Mucosa of descending colon (tissue), 3 donors: ENCODE measurements at regions not wholly inside any gene's neighbourhood (a gene's known extent, or its start where the extent isn't known, plus 50 kb on each side); places are given as distances from the start of the nearest gene placed in this dataset.

Experiments used
- ATAC-seq: fragments of 200-7000 bp; cut with Tn5 transposase; one replicate; pipeline ENCODE4 v1.9.1; 2020; ENCODE audit warnings: mild to moderate bottlenecking, moderate library complexity
- DNase-seq, 3 donors: peaks; one replicate each; pipeline ENCODE4 v3.0.0-alpha.2; 2020
- H3K36me3 ChIP-seq: fragments of 200-600 bp; one replicate; pipeline ENCODE4 v1.8.0; 2021; ENCODE audit warnings: low read depth, mild to moderate bottlenecking
- H3K4me1 ChIP-seq: fragments of 200-600 bp; one replicate; pipeline ENCODE4 v1.8.0; 2021; ENCODE audit warnings: low read depth, mild to moderate bottlenecking
- H3K4me3 ChIP-seq: fragments of 200-600 bp; one replicate; pipeline ENCODE4 v1.8.0; 2021; ENCODE audit warnings: mild to moderate bottlenecking
- H3K9me3 ChIP-seq: fragments of 200-600 bp; one replicate; pipeline ENCODE4 v1.8.0; 2021; ENCODE audit warnings: mild to moderate bottlenecking
- intact Hi-C, 2 donors: fragments of 100-400 bp; cut with DNase I in 1 of 2; cut with micrococcal nuclease in 1 of 2; formaldehyde crosslinking; loops; one replicate each; pipeline versions ENCODE4 v1.11.0 to v1.11.1; 2022; cut with DNase I, micrococcal nuclease
- TF ChIP-seq, protein P1 (sequence below): fragments of 200-600 bp; IDR thresholded peaks from one replicate; pipeline ENCODE4 v1.8.0; 2022; ENCODE audit warnings: antibody characterized with exemption, mild to moderate bottlenecking
- donor health status: DM: no; HTN: no; CAD: no; lungs with moderate emphysema.
- donor health status: DM: no; HTN: no; CAD: no.
- donor health status: DM: no; HTN: yes; CAD: no.

DNA sequence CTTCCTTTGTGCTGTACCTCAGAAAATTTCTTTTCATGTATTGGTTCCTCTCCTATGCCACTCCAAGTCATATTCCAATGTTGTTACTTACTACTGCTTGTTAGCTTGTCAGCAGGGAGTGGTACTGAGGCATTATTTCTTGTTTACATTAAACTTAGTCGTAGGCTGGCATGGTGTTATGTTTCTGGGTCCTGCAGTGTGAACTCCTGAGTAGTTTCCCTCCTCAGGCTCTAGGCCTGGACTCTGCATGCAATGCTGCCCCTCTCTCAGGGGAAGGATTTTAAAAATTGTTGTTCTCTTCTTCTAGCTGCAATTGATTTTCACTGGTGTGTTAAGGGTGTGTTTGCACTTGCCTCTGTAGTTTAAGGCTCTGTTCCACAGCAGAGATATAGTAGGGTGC is 671.6 kb downstream of the PLCL1 start:
- ATAC-seq = peak; percentile 27

DNA sequence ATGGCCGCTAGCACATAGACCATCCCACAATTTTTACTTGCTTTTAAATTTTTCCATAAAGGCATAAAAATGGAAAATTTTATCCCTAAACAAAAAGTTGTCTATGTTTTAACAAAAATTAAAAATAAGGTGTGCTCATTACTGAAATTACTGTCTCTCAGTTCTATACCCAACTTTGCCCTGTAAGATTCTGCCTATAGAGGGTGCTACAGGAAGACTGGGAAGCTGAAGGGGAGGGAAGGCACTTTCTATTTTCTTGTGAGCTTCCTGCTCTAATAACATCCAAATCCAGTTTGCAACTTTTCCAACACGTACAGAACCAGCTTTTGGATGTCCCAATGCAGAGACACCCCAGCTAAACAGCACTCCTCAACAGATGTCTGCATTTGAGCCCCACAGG is 666.9 kb downstream of the PLCL1 start:
- Histone ChIP-seq H3K36me3 (no peaks in the 10 kb centered on the region), H3K4me1 (no peaks in the 10 kb centered on the region), H3K4me3 (no peak overlapping the region), H3K9me3 (no peaks in the 10 kb centered on the region)
- peak; percentile 54 for ATAC-seq
- intact Hi-C loops = no loop called here
- TF ChIP-seq, protein P1, sequence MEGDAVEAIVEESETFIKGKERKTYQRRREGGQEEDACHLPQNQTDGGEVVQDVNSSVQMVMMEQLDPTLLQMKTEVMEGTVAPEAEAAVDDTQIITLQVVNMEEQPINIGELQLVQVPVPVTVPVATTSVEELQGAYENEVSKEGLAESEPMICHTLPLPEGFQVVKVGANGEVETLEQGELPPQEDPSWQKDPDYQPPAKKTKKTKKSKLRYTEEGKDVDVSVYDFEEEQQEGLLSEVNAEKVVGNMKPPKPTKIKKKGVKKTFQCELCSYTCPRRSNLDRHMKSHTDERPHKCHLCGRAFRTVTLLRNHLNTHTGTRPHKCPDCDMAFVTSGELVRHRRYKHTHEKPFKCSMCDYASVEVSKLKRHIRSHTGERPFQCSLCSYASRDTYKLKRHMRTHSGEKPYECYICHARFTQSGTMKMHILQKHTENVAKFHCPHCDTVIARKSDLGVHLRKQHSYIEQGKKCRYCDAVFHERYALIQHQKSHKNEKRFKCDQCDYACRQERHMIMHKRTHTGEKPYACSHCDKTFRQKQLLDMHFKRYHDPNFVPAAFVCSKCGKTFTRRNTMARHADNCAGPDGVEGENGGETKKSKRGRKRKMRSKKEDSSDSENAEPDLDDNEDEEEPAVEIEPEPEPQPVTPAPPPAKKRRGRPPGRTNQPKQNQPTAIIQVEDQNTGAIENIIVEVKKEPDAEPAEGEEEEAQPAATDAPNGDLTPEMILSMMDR = peak; percentile 12
- no peak for DNase-seq

More for the DNA sequence above, 671.6 kb downstream of the PLCL1 start:
- no peak for DNase-seq
- Histone ChIP-seq H3K4me1 (no peaks in the 10 kb centered on the region), H3K4me3 (no peak overlapping the region), H3K36me3 (no peaks in the 10 kb centered on the region), H3K9me3 (no peaks in the 10 kb centered on the region)
- intact Hi-C loops = no loop called here
- TF ChIP-seq, protein P1 = no peak

DNA sequence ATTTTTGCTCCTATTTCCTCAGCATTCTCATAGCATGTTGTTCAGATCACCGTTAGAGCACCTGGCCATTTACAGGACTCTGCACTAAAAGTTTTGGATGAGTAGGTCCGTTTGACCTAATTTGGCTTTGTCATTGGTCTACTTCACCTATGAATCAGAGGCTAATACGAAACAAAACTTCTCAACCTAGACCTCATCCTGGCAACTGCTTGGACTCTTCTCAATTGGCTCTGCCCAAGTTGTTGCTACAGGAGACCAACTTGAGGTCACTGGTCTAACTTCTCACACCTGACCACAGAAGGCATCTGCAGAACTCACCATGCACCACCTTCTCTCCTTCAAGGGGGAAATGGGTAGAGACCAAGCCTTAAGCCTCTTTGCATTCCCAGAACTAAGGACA is 663.7 kb downstream of the PLCL1 start:
- no peaks in the 10 kb centered on the region for H3K9me3 ChIP-seq
- intact Hi-C loops = no loop called here
- no peak overlapping the region for H3K4me3 ChIP-seq
- ATAC-seq (no peak), DNase-seq (no peak)
- TF ChIP-seq, protein P1 = no peak
- no peaks in the 10 kb centered on the region for H3K36me3 ChIP-seq
- no peaks in the 10 kb centered on the region for H3K4me1 ChIP-seq

DNA sequence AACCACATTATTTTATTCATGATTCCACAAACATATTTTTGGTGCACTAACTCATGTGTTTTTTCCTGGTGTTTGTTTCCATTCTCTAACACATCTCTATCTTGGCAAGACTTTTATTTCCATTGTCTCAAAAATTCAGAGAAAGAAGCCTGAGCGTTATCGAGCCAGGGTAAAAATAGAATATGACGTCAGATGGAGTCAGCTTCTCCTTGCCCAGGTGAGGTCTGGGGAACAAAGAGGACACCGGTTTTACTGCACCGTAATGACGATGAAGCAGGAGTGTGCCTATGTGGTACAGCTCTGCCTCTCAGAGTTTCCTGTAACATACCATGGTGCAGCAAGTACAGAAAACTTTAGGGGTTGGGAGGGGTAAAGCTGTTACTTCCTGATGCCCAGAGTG is 661.6 kb downstream of the PLCL1 start:
- intact Hi-C loops = no loop called here
- Histone ChIP-seq H3K9me3 (no peaks in the 10 kb centered on the region), H3K36me3 (no peaks in the 10 kb centered on the region), H3K4me3 (no peak overlapping the region), H3K4me1 (no peaks in the 10 kb centered on the region)
- ATAC-seq = no peak
- no peak for DNase-seq
- TF ChIP-seq, protein P1 = no peak

DNA sequence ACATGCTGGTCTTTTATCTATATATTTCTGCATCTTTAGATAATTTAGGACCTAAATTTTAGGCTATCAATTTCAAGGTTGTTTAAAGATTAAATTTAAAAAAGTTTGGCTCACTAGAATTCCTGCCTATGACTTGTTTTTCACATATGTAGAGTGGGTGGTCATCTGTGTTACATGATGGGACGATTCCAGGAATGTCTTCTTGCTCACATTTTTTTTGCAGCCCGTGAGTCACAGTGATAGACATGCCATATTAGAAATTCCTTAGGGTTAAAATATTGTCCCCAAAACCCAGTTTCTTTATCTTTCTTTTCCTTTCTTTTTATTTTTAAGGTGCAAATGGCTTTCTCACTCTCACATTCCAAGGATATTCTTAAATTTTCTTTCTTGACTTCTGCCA is 652.0 kb downstream of the PLCL1 start:
- Histone ChIP-seq H3K4me3 (no peak overlapping the region), H3K36me3 (no peaks in the 10 kb centered on the region), H3K4me1 (peaks cover 4% of the 10 kb centered on the region), H3K9me3 (no peaks in the 10 kb centered on the region)
- TF ChIP-seq, protein P1 = no peak
- DNase-seq = no peak
- no peak for ATAC-seq
- intact Hi-C loops = no loop called here

DNA sequence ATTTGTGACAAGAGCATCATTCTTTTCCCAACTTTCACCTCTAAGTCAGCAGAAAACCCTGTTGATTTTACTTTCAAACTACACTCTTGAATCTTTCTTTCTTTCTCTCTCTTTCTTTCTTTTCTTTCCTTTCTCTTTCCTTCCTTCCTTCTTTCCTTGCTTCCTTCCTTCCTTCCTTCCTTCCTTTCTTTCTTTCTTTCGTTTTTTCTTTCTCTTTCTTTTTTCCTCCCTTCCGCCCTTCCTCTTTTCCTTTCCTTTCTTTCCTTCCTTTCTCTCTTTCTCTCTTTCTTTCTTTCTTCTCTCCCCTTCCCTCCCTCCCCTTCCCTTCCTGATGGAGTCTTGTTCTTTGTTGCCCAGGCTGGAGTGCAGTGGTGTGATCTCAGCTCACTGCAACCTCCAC is 649.5 kb downstream of the PLCL1 start:
- ATAC-seq = no peak

More for the DNA sequence above, 649.5 kb downstream of the PLCL1 start:
- TF ChIP-seq, protein P1 = no peak
- intact Hi-C loops = no loop called here
- peaks cover 4% of the 10 kb centered on the region for H3K4me1 ChIP-seq
- no peaks in the 10 kb centered on the region for H3K9me3 ChIP-seq
- no peaks in the 10 kb centered on the region for H3K36me3 ChIP-seq
- H3K4me3 ChIP-seq = no peak overlapping the region
- DNase-seq = no peak
